ENCODE measurements at regions not wholly inside any gene's neighbourhood (a gene's known extent, or its start where the extent isn't known, plus 50 kb on each side); places are given as distances from the start of the nearest gene placed in this dataset.

GRCh38 chr2:119059287-119059686 lies 99.3 kb downstream of the C1QL2 start:
- TF ChIP-seq CTCF (IDR thresholded peaks at IDR 0.05): no peak
- no peak for TF ChIP-seq POLR2A (IDR thresholded peaks at IDR 0.05)
